Endothelial cell of umbilical vein (primary cell): ENCODE measurements at regions not wholly inside any gene's neighbourhood (a gene's known extent, or its start where the extent isn't known, plus 50 kb on each side); places are given as distances from the start of the nearest gene placed in this dataset.

Experiments used
- BruUV-seq: library from RNA; stranded (reverse); fragments of 400-500 nt; replicated peaks from 2 replicates; lab custom pipeline; 2021; lab: Mats Ljungman, UMichigan
- CTCF ChIA-PET: fragments of 300-600, 350-600 bp; sonication (Branson Sonifier 250); formaldehyde crosslinking; loops from one replicate; lab custom pipeline; 2021; ENCODE audit warnings: antibody characterized with exemption, inconsistent platforms; lab: Charles Lee
- POLR2A ChIA-PET: fragments of 300-600, 350-600 bp; sonication (Branson Sonifier 250); formaldehyde crosslinking; loops from one replicate; lab custom pipeline; 2021; ENCODE audit warnings: antibody characterized with exemption, inconsistent platforms; lab: Charles Lee
- DNase-seq: peaks from one replicate; pipeline ENCODE4 v3.0.0-alpha.2; 2011; ENCODE audit warnings: low read depth, low spot score
- FAIRE-seq: peaks from 2 replicates; lab custom pipeline; 2011; peaks lifted over from hg19 to GRCh38; lab: Jason Lieb, UNC
- H2AFZ ChIP-seq: 2 replicates; pipeline ENCODE4 v1.6.0; 2012; ENCODE audit warnings: low read depth, low read length, control low read depth, inconsistent platforms
- H3K27ac ChIP-seq: 2 replicates; pipeline ENCODE4 v1.5.1; 2011; ENCODE audit warnings: low read depth, mild to moderate bottlenecking, control low read depth, low read length, moderate library complexity; ENCODE audit not compliant: insufficient read depth
- H3K27me3 ChIP-seq, 2 experiments: 2 replicates each; pipeline versions ENCODE4 v1.6.0 to v1.6.1; 2011; ENCODE audit warnings: low read length in 2 of 2, mixed read lengths in 1 of 2; ENCODE audit not compliant: control insufficient read depth in 2 of 2, insufficient read depth in 2 of 2
- H3K36me3 ChIP-seq, 2 experiments: 2 replicates in 1 of 2; 3 replicates in 1 of 2; pipeline ENCODE4 v1.5.1; 2011; ENCODE audit warnings: low read length in 2 of 2, mild to moderate bottlenecking in 1 of 2, moderate library complexity in 1 of 2; ENCODE audit not compliant: control insufficient read depth in 2 of 2, insufficient read depth in 2 of 2; ENCODE audit errors: extremely low read depth in 1 of 2
- H3K4me1 ChIP-seq: 3 replicates; pipeline ENCODE4 v1.5.1; 2011; ENCODE audit warnings: mild to moderate bottlenecking, low read length; ENCODE audit not compliant: control insufficient read depth, insufficient read depth; ENCODE audit errors: extremely low read depth
- H3K4me2 ChIP-seq: 2 replicates; pipeline ENCODE4 v1.6.1; 2011; ENCODE audit warnings: low read length, control low read depth, mixed read lengths; ENCODE audit not compliant: insufficient read depth
- H3K4me3 ChIP-seq, 3 experiments: fragments of 200-600 bp in 1 of 3; sonication (generic), shearing (Covaris generic) in 1 of 3; replicated peaks in 1 of 3; 2 replicates each; pipeline ENCODE4 v1.5.1; 2011 to 2016; ENCODE audit warnings: control low read depth in 3 of 3, low read length in 3 of 3, mild to moderate bottlenecking in 2 of 3, inconsistent platforms in 1 of 3, low read depth in 1 of 3, moderate library complexity in 1 of 3; ENCODE audit not compliant: insufficient read depth in 1 of 3
- H3K79me2 ChIP-seq: 2 replicates; pipeline ENCODE4 v1.6.0; 2012; ENCODE audit warnings: low read length, inconsistent platforms; ENCODE audit not compliant: control insufficient read depth, insufficient read depth
- H3K9ac ChIP-seq: replicated peaks from 2 replicates; pipeline ENCODE3; 2011; ENCODE audit warnings: low read length, control low read depth; ENCODE audit not compliant: insufficient read depth; ENCODE audit errors: extremely low read depth
- H3K9me1 ChIP-seq: replicated peaks from 3 replicates; pipeline ENCODE4 v1.6.0; 2011; ENCODE audit warnings: mild to moderate bottlenecking, low read length; ENCODE audit not compliant: control insufficient read depth, insufficient read depth; ENCODE audit errors: extremely low read depth
- H3K9me3 ChIP-seq: replicated peaks from 2 replicates; pipeline ENCODE4 v1.5.1; 2012; ENCODE audit warnings: low read length, inconsistent platforms; ENCODE audit not compliant: control insufficient read depth, insufficient read depth
- H4K20me1 ChIP-seq: replicated peaks from 2 replicates; pipeline ENCODE3; 2011; ENCODE audit warnings: mild to moderate bottlenecking, low read length; ENCODE audit not compliant: control insufficient read depth, insufficient read depth; ENCODE audit errors: extremely low read depth
- EZH2 ChIP-seq: IDR thresholded peaks from 2 replicates; pipeline ENCODE4 v1.6.1; 2012; ENCODE audit warnings: borderline replicate concordance, low read depth, mild to moderate bottlenecking, moderate library complexity, low read length, inconsistent platforms; ENCODE audit not compliant: severe bottlenecking
- FOS ChIP-seq: IDR thresholded peaks from 2 replicates; pipeline ENCODE4 v1.6.1; 2011; ENCODE audit warnings: mild to moderate bottlenecking, low read length, moderate library complexity, borderline replicate concordance; ENCODE audit not compliant: insufficient read depth
- GATA2 ChIP-seq: IDR thresholded peaks from 2 replicates; pipeline ENCODE4 v1.7.0; 2011; ENCODE audit warnings: low read depth, mild to moderate bottlenecking, moderate library complexity, mixed read lengths, low read length; ENCODE audit not compliant: insufficient read length, insufficient read depth
- JUN ChIP-seq: IDR thresholded peaks from 2 replicates; pipeline ENCODE4 v1.6.1; 2011; ENCODE audit warnings: borderline replicate concordance, low read depth; ENCODE audit not compliant: insufficient read length, insufficient read depth
- MYC ChIP-seq: IDR thresholded peaks from one replicate; pipeline ENCODE4 v1.6.1; 2011; ENCODE audit warnings: mild to moderate bottlenecking, low read depth, low read length
- POLR2A ChIP-seq: IDR thresholded peaks from 2 replicates; pipeline ENCODE4 v1.6.1; 2012; ENCODE audit warnings: low read depth, mild to moderate bottlenecking, control low read depth, low read length
- POLR2AphosphoS5 ChIP-seq: IDR thresholded peaks from 2 replicates; pipeline ENCODE4 v1.6.1; 2012; ENCODE audit warnings: low read depth, mild to moderate bottlenecking, control low read depth, low read length, moderate library complexity; ENCODE audit not compliant: insufficient read depth
- dilution Hi-C: fragments of 300-500 bp; cut with MboI; formaldehyde crosslinking; loops from one replicate; pipeline ENCODE4 v1.15.0; 2019; ENCODE audit warnings: low sequenced_read_pairs; ENCODE audit not compliant: extremely low pct_ligation_motif_present
- intact Hi-C: fragments of 100-400 bp; cut with micrococcal nuclease; formaldehyde crosslinking; loops from one replicate; pipeline ENCODE4 v1.10.0; 2022
- TF ChIP-seq, protein P1 (sequence below), 2 donors: IDR thresholded peaks; 1 replicate in 1 of 2; 2 replicates in 1 of 2; pipeline ENCODE4 v1.5.1; 2011; ENCODE audit warnings: low read length in 2 of 2, mild to moderate bottlenecking in 2 of 2, moderate library complexity in 2 of 2, control low read depth in 1 of 2, inconsistent platforms in 1 of 2, low read depth in 1 of 2; ENCODE audit not compliant: insufficient read depth in 1 of 2; ENCODE audit errors: extremely low read depth in 1 of 2
- TF ChIP-seq, protein P2 (sequence below): IDR thresholded peaks from 2 replicates; pipeline ENCODE4 v1.6.1; 2011; ENCODE audit not compliant: insufficient read depth, insufficient read length

DNA sequence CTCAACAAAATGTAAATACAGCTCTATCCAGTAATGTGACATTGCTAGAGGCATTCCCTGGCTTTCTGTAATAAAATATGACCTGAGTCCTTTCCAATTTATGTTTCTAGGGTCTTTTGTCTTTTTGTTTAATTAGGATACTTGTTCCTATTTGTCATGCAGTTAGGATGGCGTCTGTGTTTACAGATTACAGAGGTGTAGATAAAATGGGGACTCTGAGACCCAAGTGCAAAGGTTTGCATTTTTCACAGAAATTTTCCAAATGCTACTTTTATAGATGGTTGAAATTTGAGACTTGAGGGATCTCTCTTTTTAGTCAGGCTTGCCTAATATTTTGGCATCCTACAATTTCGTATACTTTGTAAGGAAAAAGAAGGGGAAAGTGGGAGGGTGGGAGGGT, 332.4 kb downstream of the PTEN start:
- Histone ChIP-seq H3K9me1 (no peaks in the 10 kb centered on the region), H3K4me3 (no peak overlapping the region), H2AFZ (no peak overlapping the region), H3K36me3 (no peaks in the 10 kb centered on the region), H3K9ac (no peak overlapping the region), H3K27me3 (peaks cover 0 to 2% of the 10 kb centered on the region in 2 experiments), H3K79me2 (no peaks in the 10 kb centered on the region), H3K4me2 (no peak overlapping the region), H4K20me1 (no peaks in the 10 kb centered on the region), H3K27ac (no peak overlapping the region), H3K4me1 (no peaks in the 10 kb centered on the region), H3K9me3 (no peaks in the 10 kb centered on the region)
- BruUV-seq, result no TSS peak
- TF ChIP-seq MYC (no peak), GATA2 (no peak), JUN (no peak), POLR2AphosphoS5 (no peak), POLR2A (no peak), EZH2 (no peak), FOS (no peak)
- TF ChIP-seq, protein P1, sequence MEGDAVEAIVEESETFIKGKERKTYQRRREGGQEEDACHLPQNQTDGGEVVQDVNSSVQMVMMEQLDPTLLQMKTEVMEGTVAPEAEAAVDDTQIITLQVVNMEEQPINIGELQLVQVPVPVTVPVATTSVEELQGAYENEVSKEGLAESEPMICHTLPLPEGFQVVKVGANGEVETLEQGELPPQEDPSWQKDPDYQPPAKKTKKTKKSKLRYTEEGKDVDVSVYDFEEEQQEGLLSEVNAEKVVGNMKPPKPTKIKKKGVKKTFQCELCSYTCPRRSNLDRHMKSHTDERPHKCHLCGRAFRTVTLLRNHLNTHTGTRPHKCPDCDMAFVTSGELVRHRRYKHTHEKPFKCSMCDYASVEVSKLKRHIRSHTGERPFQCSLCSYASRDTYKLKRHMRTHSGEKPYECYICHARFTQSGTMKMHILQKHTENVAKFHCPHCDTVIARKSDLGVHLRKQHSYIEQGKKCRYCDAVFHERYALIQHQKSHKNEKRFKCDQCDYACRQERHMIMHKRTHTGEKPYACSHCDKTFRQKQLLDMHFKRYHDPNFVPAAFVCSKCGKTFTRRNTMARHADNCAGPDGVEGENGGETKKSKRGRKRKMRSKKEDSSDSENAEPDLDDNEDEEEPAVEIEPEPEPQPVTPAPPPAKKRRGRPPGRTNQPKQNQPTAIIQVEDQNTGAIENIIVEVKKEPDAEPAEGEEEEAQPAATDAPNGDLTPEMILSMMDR (IDR thresholded peaks at IDR 0.05; ENCODE audit: extremely low read depth in 1 of 2, insufficient read depth in 1 of 2, low read depth in 1 of 2, low read length in 2 of 2), result no peak
- TF ChIP-seq, protein P2, sequence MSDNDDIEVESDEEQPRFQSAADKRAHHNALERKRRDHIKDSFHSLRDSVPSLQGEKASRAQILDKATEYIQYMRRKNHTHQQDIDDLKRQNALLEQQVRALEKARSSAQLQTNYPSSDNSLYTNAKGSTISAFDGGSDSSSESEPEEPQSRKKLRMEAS, result no peak
- no peak for DNase-seq
- no peak for FAIRE-seq
- POLR2A ChIA-PET, result no interaction called here
- intact Hi-C loops, result no loop called here
- CTCF ChIA-PET, result no interaction called here
- dilution Hi-C loops, result no loop called here
